ENCODE measurements at regions not wholly inside any gene's neighbourhood (a gene's known extent, or its start where the extent isn't known, plus 50 kb on each side); places are given as distances from the start of the nearest gene placed in this dataset.

- TF ChIP-seq CBFB (CRISPR knock-in tag; IDR thresholded peaks at IDR 0.05; ENCODE audit: low read depth): no peak
- TF ChIP-seq, protein P1, sequence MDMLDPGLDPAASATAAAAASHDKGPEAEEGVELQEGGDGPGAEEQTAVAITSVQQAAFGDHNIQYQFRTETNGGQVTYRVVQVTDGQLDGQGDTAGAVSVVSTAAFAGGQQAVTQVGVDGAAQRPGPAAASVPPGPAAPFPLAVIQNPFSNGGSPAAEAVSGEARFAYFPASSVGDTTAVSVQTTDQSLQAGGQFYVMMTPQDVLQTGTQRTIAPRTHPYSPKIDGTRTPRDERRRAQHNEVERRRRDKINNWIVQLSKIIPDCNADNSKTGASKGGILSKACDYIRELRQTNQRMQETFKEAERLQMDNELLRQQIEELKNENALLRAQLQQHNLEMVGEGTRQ (CRISPR knock-in tag; IDR thresholded peaks at IDR 0.05): no peak
These were observed 269.8 kb upstream of the KLF6 start (continued) for GRCh38 chr10:4054656-4055435.

- no peaks in the 10 kb centered on the region for H3K4me1 Mint-ChIP-seq
- H3K4me3 Mint-ChIP-seq: no peak overlapping the region
- POLR2A ChIA-PET: no interaction called here
- no peak overlapping the region for H3K27ac Mint-ChIP-seq
- no peaks in the 10 kb centered on the region for H3K9me3 Mint-ChIP-seq
- no peaks in the 10 kb centered on the region for H3K36me3 Mint-ChIP-seq
- no peak for DNase-seq (ENCODE audit: low spot score)
- CTCF ChIA-PET: no interaction called here
- ATAC-seq: no peak
- TF ChIP-seq E2F5 (CRISPR knock-in tag; IDR thresholded peaks at IDR 0.05) (no peak), GTF2I (CRISPR knock-in tag; conservative IDR thresholded peaks at IDR 0.05) (no peak)
- TF ChIP-seq, protein P2, sequence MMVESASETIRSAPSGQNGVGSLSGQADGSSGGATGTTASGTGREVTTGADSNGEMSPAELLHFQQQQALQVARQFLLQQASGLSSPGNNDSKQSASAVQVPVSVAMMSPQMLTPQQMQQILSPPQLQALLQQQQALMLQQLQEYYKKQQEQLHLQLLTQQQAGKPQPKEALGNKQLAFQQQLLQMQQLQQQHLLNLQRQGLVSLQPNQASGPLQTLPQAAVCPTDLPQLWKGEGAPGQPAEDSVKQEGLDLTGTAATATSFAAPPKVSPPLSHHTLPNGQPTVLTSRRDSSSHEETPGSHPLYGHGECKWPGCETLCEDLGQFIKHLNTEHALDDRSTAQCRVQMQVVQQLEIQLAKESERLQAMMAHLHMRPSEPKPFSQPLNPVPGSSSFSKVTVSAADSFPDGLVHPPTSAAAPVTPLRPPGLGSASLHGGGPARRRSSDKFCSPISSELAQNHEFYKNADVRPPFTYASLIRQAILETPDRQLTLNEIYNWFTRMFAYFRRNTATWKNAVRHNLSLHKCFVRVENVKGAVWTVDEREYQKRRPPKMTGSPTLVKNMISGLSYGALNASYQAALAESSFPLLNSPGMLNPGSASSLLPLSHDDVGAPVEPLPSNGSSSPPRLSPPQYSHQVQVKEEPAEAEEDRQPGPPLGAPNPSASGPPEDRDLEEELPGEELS (CRISPR knock-in tag; IDR thresholded peaks at IDR 0.05): no peak
- no peaks in the 10 kb centered on the region; the same call in 1 of the 2 replicates for H3K27me3 Mint-ChIP-seq (ENCODE audit: low read depth)
These were observed 268.9 kb upstream of the KLF6 start for GRCh38 chr10:4053940-4054339.

DNA sequence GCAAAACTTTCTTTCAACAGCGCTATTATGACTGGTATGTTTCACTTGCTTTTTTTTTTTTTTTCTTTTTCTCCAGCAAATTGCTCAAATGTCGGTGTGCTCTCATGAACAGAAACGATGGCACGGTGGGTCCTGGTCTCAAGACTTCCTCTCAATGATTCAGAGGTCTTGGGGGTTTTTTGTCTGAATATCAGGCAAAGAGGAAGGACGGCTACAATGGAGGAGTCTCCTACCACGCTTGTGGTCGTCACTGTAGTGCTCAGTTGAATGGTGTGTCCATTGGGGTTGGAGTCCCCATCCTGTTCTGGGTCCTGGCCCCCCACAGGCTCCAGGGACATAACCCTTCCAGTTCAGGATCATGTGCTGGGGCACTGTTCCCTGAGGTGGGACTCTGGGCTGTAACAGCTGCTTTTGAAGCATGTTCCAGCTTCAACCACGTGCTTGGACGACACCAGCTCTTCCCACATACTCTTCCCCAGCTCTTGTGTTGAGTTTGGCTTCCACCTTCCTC lies 266.7 kb upstream of the KLF6 start:
- ATAC-seq (no peak), DNase-seq (ENCODE audit: low spot score) (no peak)
- H3K4me3 Mint-ChIP-seq: no peak overlapping the region
- no peak overlapping the region for H3K27ac Mint-ChIP-seq
- ChIA-PET CTCF (no interaction called here), POLR2A (interaction anchor here (0.8 kb wide), 1 partner anchor 15 kb away, joined by 5 read pairs; no protein-coding TSS in a partner anchor)
- TF ChIP-seq USF1 (CRISPR knock-in tag; IDR thresholded peaks at IDR 0.05) (no peak), PRRX2 (CRISPR knock-in tag; IDR thresholded peaks at IDR 0.05) (no peak), ZNF219 (CRISPR knock-in tag; IDR thresholded peaks at IDR 0.05; ENCODE audit: borderline replicate concordance) (no peak), ZNF423 (CRISPR knock-in tag; IDR thresholded peaks at IDR 0.05) (no peak), SMAD3 (CRISPR knock-in tag; IDR thresholded peaks at IDR 0.05; ENCODE audit: borderline replicate concordance) (no peak), MXD4 (CRISPR knock-in tag; IDR thresholded peaks at IDR 0.05; ENCODE audit: borderline replicate concordance) (no peak), ZNF263 (CRISPR knock-in tag; IDR thresholded peaks at IDR 0.05; ENCODE audit: low read depth) (no peak), AFF4 (CRISPR knock-in tag; IDR thresholded peaks at IDR 0.05; ENCODE audit: borderline replicate concordance) (no peak)
- TF ChIP-seq, protein P3, sequence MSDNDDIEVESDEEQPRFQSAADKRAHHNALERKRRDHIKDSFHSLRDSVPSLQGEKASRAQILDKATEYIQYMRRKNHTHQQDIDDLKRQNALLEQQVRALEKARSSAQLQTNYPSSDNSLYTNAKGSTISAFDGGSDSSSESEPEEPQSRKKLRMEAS (CRISPR knock-in tag; IDR thresholded peaks at IDR 0.05): no peak
- TF ChIP-seq, protein P4, sequence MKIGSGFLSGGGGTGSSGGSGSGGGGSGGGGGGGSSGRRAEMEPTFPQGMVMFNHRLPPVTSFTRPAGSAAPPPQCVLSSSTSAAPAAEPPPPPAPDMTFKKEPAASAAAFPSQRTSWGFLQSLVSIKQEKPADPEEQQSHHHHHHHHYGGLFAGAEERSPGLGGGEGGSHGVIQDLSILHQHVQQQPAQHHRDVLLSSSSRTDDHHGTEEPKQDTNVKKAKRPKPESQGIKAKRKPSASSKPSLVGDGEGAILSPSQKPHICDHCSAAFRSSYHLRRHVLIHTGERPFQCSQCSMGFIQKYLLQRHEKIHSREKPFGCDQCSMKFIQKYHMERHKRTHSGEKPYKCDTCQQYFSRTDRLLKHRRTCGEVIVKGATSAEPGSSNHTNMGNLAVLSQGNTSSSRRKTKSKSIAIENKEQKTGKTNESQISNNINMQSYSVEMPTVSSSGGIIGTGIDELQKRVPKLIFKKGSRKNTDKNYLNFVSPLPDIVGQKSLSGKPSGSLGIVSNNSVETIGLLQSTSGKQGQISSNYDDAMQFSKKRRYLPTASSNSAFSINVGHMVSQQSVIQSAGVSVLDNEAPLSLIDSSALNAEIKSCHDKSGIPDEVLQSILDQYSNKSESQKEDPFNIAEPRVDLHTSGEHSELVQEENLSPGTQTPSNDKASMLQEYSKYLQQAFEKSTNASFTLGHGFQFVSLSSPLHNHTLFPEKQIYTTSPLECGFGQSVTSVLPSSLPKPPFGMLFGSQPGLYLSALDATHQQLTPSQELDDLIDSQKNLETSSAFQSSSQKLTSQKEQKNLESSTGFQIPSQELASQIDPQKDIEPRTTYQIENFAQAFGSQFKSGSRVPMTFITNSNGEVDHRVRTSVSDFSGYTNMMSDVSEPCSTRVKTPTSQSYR (CRISPR knock-in tag; IDR thresholded peaks at IDR 0.05): no peak
- TF ChIP-seq, protein P1 (CRISPR knock-in tag; IDR thresholded peaks at IDR 0.05): no peak
- TF ChIP-seq, protein P5, sequence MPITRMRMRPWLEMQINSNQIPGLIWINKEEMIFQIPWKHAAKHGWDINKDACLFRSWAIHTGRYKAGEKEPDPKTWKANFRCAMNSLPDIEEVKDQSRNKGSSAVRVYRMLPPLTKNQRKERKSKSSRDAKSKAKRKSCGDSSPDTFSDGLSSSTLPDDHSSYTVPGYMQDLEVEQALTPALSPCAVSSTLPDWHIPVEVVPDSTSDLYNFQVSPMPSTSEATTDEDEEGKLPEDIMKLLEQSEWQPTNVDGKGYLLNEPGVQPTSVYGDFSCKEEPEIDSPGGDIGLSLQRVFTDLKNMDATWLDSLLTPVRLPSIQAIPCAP (CRISPR knock-in tag; IDR thresholded peaks at IDR 0.05): no peak
- H3K9me3 Mint-ChIP-seq: no peaks in the 10 kb centered on the region
- H3K27me3 Mint-ChIP-seq (ENCODE audit: low read depth): no peaks in the 10 kb centered on the region; the same call in 1 of the 2 replicates
- H3K36me3 Mint-ChIP-seq: no peaks in the 10 kb centered on the region
- no peaks in the 10 kb centered on the region for H3K4me1 Mint-ChIP-seq
